B cell (primary cell): ENCODE measurements at regions not wholly inside any gene's neighbourhood (a gene's known extent, or its start where the extent isn't known, plus 50 kb on each side); places are given as distances from the start of the nearest gene placed in this dataset.

Source experiments
- CTCF ChIP-seq: fragments of 200-600 bp; IDR thresholded peaks from one replicate; pipeline ENCODE4 v1.8.0; 2022; ENCODE audit warnings: antibody characterized with exemption, mild to moderate bottlenecking
- EZH2 ChIP-seq: IDR thresholded peaks from 2 replicates; pipeline ENCODE4 v1.6.1; 2012; ENCODE audit warnings: borderline replicate concordance, low read depth, mild to moderate bottlenecking, moderate library complexity, low read length; ENCODE audit not compliant: insufficient read depth, poor library complexity, severe bottlenecking

- TF ChIP-seq CTCF (no peak), EZH2 (no peak)
These were observed 56.8 kb downstream of the CEBPB start for GRCh38 chr20:50247196-50248094.
